GM18499 (cell line): ENCODE measurements at regions not wholly inside any gene's neighbourhood (a gene's known extent, or its start where the extent isn't known, plus 50 kb on each side); places are given as distances from the start of the nearest gene placed in this dataset.
A peak's percentile ranks its signal among the peaks of the same experiment; 100 is the strongest.

Source experiments
- ATAC-seq: cut with Tn5 transposase; IDR thresholded peaks from one replicate; pipeline ENCODE4 v1.9.1; 2021; ENCODE audit warnings: moderate number of reproducible peaks; ENCODE audit not compliant: insufficient read depth, unreplicated experiment

- ATAC-seq, result peak; percentile 82
Observed at GRCh38 chr10:10869592-10869991, 148.1 kb upstream of the CELF2 start.

- ATAC-seq, result peak; percentile 46
Observed at GRCh38 chr10:10870523-10871241, 147.0 kb upstream of the CELF2 start.

- ATAC-seq, result no peak
Observed at GRCh38 chr10:10871352-10871751, 146.3 kb upstream of the CELF2 start.

- no peak for ATAC-seq
Observed at GRCh38 chr10:10872035-10872673, 145.5 kb upstream of the CELF2 start.

- no peak for ATAC-seq
Observed at GRCh38 chr10:10872764-10873163, 144.9 kb upstream of the CELF2 start.

GRCh38 chr10:10873289-10873688 lies 144.4 kb upstream of the CELF2 start:
- ATAC-seq, result no peak

GRCh38 chr10:10873915-10874314 lies 143.8 kb upstream of the CELF2 start:
- ATAC-seq, result no peak

- ATAC-seq, result no peak
Observed at GRCh38 chr10:10878963-10879362, 138.7 kb upstream of the CELF2 start.

GRCh38 chr10:10881117-10881813 lies 136.4 kb upstream of the CELF2 start:
- no peak for ATAC-seq

- ATAC-seq, result no peak
Observed at GRCh38 chr10:10883737-10884136, 133.9 kb upstream of the CELF2 start.

GRCh38 chr10:10886861-10887531 lies 130.7 kb upstream of the CELF2 start:
- no peak for ATAC-seq

- ATAC-seq, result no peak
Observed at GRCh38 chr10:10891124-10892082, 126.3 kb upstream of the CELF2 start.

- ATAC-seq, result no peak
Observed at GRCh38 chr10:10892290-10892875, 125.3 kb upstream of the CELF2 start.

GRCh38 chr10:10897400-10897799 lies 120.3 kb upstream of the CELF2 start:
- no peak for ATAC-seq

- ATAC-seq, result no peak
Observed at GRCh38 chr10:10901906-10902305, 115.8 kb upstream of the CELF2 start.

GRCh38 chr10:10902951-10903350 lies 114.7 kb upstream of the CELF2 start:
- ATAC-seq, result no peak

- ATAC-seq, result no peak
Observed at GRCh38 chr10:10903620-10904019, 114.1 kb upstream of the CELF2 start.

GRCh38 chr10:10910634-10911033 lies 107.0 kb upstream of the CELF2 start:
- ATAC-seq, result no peak

- ATAC-seq, result no peak
Observed at GRCh38 chr10:10911035-10911434, 106.6 kb upstream of the CELF2 start.
